ENCODE measurements at regions not wholly inside any gene's neighbourhood (a gene's known extent, or its start where the extent isn't known, plus 50 kb on each side); places are given as distances from the start of the nearest gene placed in this dataset.
A peak's percentile ranks its signal among the peaks of the same experiment; 100 is the strongest.

DNA sequence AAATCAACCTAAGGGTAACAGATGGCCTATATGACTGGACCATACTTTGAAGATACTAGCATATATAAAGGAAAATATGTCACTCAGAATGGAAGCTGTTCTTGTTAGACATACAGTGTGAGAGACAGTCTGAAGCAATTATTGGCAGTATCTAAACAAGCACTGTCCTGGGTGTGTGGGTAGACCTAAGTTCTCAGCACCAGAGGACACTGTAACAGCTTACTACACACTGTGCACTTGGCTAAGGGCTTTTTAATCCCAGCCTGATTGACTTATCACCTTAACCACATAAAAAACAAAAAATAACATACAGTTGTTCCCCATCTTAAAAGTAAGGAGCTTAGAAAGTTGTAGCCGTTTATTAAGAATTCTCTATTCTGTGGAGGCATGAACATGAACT lies 1066.1 kb upstream of the FANCL start:
- no peak for DNase-seq (ENCODE audit: low read depth in 4 of 4, low spot score in 1 of 4)

DNA sequence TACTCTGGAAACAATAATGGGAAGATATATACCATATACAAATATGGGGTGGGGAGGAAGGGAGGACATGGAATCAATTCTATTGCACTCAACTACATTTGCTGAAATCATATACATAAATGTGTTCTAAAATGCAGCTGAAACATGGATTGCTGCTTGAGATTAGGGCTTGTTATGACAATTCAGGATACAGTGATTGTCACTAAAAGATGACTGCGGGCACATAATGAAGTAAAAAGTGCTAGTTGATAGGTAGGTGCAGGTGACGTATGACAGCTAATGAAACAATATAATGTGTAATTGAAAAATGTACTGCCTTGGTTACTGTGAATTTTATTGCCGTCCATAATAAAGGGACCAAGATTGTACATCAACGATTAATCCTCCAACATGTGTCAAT lies 1062.1 kb upstream of the FANCL start:
- no peak for DNase-seq (ENCODE audit: low read depth in 4 of 4, low spot score in 1 of 4)

DNA sequence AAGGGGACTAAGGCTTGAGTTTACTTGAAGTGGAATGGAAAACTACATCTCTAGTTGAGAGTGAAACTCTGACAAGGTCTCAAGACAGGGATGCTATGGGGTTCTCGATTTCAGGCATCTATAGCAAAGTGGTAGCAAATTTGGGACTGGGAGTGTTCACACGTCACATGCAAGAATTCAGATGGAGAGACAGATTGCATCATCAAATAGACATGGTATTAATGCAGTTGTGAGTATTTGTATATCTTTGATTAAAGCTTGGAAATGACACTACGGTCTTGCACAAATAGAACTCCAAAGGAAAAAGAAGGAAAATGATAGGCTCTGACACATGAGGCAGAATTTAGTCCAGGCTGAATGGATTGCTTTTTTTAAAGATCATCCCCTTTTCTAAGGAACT lies 1061.6 kb upstream of the FANCL start:
- DNase-seq (ENCODE audit: low read depth in 4 of 4, low spot score in 1 of 4), result no peak

DNA sequence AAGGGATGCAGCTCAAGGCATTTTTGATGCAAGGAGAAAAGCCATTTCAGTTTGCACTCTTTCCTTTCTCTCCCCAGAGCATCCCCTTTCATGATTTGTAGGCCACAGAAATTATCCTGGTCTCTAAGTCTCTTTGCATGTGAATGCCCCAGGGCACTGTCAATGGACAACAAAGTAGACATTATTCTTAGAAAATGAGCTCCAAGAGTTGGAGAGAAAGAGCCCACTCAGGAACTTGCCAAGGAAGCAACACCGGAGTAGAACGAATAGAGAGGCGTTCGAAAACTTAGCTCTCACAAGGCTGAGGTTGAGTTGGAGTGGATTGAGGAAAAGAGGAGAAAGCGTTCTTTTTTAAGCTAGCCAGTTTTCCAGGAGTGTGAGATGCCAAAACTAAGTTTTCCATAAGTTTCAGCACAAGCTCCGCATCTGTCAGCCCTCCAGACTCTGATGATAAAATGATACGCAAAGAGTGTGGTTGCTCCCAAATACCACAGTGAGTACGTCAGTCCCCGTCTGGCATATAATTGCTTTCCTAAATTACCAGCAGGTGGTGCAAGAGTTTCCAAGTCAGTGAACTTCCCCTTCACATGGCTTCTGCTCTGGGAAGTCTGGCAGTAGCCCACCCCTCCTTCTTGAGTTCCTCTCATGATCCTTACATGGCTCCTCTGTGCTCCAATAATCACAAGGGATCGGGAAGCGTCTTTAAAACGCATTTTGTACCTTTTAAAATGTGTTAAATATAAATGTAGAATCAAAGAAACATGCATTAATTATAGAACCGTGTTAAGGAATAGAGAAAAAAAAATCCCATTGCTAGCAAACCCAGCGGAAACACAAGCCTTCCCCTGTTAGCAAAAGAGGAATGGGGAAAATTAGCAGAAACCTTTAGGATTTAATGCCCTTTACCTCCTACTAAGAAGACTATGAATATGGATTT lies 1060.6 kb upstream of the FANCL start:
- peak in 1 of 4 experiments; percentile 0 for DNase-seq (ENCODE audit: low read depth in 4 of 4, low spot score in 1 of 4)

DNA sequence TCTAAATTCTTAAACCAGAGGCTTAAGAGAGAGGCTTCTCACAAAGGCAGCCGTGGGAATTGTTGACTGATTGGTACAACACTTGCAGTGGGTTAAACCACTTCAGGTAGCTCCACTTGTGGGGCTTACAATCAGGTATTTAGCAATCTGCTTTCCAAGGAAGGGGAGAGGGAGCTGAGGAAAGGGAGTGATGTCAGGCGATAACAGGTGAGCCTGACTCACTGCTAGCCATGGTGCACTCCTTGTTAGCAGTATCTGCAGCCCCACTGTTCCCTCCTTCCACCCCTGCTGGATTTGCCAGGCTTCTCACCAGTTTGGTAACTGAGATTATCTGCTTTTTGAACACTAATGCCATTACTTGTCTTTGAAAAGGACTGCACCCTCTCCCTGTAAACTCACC lies 1056.7 kb upstream of the FANCL start:
- no peak for DNase-seq (ENCODE audit: low read depth in 4 of 4, low spot score in 1 of 4)

DNA sequence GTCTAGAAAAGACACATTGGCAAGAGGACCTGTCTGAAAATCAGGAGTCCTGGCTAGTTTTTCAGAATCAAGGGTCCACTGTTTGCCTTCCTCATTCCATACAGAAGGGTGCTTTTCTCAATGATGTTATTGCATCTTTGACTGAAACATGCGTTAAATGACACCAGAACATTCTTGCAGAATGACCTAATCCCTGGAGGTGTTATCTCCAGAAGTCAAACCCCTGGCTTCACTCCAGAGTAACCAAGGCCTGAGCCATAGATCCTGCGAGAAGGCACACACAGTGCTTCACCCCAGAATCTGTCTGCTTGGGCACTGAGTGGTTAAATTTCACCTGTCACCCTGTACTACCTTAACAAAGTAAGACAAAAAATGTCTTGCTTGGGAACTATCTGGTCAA lies 1055.2 kb upstream of the FANCL start:
- DNase-seq (ENCODE audit: low read depth in 4 of 4, low spot score in 1 of 4), result no peak

DNA sequence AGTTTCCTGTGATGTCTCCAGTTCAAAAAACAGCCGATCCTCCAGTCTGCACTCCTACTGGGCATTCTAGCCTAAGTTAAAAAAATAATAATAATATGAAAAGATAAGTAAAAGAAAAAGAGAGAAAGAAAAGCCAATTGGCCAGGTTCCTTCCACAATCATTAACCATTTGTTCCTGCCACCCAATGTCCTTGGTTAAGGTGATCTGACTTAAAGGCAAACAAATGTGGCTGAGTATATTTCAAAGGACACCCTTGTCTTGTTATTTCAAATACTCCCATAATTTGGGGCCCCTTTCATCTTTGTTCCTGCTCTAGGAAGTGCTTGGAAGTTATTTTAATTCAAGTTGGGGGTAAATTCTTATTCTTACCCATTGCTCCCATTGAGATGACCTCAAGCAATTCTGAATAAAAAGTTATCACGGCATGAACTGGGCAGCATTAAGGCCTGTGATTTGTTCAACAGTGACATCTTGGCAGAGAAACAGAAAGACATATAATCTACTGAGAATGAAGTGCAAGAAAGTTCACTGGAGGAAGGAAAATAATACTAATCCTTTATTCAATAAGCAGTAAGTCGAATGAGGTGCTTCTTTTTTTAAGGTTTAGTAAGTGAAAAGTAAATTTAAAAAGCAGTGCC lies 1054.5 kb upstream of the FANCL start:
- DNase-seq (ENCODE audit: low read depth in 4 of 4, low spot score in 1 of 4), result no peak

DNA sequence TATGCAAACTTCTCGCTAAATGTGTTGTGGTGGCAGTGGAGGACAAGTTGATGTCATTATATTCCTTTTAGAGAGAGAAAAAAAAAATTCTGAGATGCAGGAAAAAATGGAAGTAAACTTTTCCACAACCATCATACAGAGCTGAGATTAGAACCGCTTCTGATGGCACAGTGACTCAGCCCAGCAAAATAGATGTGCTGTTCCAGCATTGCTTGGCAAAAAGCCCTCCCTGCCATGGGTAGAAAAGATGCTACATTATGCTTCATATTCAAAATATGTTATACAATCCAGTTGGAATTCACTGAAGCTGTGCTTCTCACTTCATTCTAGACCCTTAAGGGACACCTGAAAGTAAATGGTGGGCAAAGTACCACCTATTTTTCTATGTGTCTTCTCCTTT lies 1047.6 kb upstream of the FANCL start:
- DNase-seq (ENCODE audit: low read depth in 4 of 4, low spot score in 1 of 4), result no peak

DNA sequence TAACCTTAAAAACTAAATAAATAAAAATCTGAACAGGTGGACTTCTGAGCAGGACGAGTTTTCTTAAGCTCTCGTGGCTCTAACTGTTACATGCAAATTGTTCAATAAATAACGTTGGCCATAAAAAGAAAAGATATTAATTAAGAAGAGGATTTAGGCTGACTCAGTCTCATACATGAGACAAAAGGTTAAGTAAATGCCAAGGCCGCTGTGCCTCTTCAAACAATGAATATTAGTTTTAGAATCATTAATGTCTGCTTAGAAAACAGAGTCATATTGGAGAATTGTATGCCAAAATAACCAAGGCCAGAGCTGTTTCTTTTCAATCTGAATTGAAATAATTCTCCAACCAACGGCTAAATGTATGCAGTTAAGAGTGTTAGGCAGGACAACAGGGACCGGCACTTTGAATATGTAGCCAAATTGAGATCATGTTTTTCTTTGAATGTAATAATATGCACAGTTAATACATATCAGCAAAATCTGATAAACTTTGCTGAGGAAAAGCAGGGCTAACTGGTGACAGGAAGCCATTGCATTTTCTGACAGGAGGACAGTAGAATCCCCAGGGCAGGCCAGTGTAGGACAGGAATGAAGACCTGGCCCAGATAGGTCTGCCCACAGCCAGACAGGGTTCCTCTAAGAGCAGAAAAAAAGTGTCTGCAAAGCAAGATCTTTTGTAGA lies 1041.4 kb upstream of the FANCL start:
- no peak for DNase-seq (ENCODE audit: low read depth in 4 of 4, low spot score in 1 of 4)

DNA sequence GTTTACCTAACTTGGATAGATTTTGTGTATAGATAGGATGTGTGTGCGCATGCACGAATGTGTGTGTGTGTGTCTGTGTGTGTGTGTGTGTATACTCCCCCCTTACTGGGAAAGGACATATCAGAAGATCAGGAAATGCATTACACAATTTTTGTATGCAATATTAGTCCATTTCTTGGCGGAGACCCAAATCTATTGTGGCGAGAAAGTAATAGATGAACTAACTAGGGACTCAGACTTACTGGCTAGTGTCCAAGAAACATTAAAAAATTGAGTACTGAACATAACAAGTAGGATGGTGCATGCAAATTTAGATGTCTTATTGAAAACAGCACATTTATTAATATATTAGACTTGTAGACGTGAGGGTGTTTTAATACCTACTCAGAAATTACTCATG lies 1036.5 kb upstream of the FANCL start:
- no peak for DNase-seq (ENCODE audit: low read depth in 4 of 4, low spot score in 1 of 4)

DNA sequence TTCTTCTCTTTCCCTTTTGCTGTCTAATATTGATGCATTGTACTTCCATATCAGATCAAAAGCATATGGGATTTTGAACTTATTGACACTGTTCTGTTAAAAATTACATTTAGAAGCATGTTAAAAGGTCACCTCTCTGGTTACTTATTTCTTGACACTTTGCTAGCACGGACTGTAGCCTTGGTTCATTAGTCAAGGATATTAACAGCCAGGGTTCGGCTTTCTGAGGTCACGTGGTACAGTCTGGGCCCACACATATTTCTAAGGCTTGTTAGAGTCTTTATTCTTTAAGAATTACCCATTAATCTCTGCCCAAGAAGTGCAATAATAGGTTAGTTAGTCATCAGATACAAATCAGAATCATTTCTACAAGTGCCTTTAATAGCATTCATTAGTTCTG lies 1035.8 kb upstream of the FANCL start:
- no peak for DNase-seq (ENCODE audit: low read depth in 4 of 4, low spot score in 1 of 4)

DNA sequence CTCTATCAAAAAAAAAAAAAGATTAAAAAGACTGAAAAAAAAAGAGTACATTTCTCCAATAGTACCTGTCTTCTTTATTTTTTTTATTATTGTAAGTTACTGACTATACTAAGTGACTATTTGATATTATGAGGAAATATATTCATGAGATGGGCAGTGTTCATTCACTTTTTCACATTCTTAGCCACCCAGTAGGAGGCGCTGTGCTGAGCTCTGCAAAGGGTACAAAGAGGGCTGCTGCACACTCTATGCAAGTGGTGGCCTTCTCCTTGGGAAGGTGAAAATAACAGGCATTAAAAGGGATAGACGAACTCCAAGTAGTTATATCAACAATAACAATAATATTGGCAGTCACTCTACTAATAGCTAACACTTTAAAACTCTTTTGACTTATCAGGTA lies 1034.9 kb upstream of the FANCL start:
- no peak for DNase-seq (ENCODE audit: low read depth in 4 of 4, low spot score in 1 of 4)

DNA sequence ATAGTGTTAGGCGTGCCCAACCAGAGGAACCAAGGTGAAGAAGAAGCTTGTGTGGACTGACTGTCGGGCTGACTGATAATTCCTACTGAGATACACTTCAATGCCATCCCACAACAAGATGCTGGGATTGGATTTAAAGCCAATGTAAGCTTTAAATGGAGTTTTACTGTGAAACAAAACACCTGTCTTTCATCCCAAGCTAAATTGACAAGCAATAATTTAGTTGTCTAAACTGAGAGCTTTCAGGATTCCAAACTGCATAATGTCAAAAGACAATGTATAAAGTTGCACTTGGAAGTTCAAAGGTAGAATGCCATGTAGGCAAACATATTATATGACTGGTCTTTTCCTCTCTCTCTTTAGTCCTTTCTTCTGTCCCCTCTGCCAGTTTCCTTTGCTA lies 1025.3 kb upstream of the FANCL start:
- DNase-seq (ENCODE audit: low read depth in 4 of 4, low spot score in 1 of 4), result no peak

DNA sequence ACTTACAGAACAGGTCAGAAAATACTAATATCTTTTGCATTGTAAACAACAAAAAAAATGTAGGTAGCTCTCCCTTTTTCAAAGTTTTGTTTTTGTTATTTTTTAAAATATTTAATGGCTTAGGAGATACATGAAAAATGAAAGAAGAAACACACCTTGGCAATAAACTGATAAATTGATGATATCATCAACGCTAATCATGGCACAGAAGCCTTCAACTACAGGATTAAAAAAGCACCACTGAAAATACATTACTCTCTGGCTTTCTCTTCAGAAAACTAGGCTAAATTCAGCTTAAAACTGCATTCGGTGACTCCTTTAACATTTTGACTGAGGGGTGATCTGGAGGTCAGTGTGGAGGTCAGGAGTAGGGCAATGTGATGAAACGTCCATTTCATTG lies 1018.8 kb upstream of the FANCL start:
- no peak for DNase-seq (ENCODE audit: low read depth in 4 of 4, low spot score in 1 of 4)

DNA sequence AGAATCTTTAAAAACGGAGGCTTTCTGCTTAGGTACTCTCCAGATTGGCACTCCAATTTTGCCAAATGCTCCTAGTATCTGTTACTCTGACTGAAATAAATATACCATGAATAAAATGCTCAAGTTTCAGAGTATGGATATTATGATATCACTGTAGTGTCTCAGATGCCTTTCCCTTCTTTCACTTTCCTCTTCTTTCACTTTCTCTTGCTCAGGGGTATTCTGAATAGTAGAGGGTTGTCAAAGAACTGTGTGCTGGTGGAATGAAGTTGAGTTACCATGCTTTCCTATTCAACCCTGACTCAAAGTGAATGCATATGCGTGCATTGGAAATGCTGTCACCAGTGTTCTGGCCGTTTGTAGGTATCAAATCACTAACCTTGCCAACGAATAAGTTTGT lies 1015.2 kb upstream of the FANCL start:
- DNase-seq (ENCODE audit: low read depth in 4 of 4, low spot score in 1 of 4), result no peak

DNA sequence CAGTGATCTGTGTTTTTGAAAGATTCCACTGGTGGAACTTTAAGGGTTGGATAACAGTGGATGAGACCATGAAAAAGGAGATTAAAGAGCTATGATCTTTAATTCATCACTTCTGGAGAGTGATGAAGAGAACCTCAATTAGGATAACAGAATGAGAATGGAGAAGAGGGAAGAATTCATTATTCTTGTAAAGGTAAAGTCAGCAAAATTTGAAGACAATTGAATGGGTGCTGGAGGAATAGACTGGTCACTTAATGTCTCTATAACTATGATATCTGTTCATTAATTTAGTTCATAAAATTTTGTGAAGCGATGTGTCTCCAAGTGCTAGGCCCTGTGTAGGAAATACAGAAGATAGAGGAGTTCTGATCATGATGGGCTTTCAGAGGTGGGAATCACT lies 1013.2 kb upstream of the FANCL start:
- no peak for DNase-seq (ENCODE audit: low read depth in 4 of 4, low spot score in 1 of 4)

DNA sequence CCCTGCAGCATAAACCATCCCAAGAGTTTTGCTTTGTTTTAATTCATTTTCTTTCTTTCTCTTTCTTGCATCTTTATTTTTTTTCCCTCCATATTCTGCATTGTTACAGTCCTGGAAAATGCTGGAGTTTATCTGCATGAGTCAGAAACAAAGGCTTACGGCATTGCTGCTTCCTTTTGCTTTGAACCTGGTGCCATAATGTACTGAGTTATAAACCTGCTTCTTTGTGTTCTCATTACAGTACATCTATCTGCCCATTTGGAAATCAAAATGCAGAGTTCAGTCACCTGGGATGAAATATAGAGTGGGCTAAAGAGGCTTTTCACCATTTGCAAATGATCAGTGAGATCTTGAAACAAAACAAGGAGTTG lies 1009.2 kb upstream of the FANCL start:
- no peak for DNase-seq (ENCODE audit: low read depth in 4 of 4, low spot score in 1 of 4)

DNA sequence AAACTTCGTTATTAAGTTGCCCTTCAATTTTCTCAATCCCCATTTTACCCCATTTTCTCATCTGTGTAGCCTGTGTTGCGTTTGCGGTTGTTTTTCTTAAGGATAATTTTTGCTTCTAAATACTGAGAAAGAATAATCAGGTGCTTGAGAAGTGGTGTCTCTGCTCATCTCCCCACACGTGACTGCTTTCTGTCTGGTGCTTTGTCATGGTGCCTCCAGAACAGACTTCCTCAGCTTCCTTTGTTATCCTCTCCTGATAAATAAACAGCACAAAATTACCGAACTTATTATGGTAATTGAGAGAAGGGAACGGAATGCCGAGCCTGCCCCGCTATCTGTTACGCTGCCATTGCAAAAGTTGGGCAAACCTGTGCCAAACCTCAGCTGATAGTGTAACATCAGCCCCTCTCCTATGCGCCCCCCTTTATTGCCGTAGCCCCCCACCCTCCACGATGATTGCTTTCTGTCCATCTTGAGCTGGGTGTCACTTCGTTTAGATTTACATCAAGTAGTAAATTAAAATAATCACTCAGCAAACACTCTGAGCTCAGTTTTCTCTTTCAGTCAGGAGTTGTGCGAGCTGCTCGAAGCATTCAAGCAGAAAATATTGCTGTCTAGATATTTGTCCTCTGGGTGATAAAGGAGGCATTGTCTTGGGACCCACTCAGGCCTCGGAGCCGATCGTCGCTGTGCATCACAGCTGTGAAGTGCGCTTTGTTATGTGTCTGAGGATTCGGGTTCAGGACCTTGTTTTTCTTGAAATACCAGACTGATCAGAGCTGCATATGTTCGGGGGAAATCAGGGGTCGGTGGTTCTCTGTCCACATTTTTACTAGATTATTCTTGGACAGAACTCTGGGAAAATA lies 1008.5 kb upstream of the FANCL start:
- no peak for DNase-seq (ENCODE audit: low read depth in 4 of 4, low spot score in 1 of 4)

DNA sequence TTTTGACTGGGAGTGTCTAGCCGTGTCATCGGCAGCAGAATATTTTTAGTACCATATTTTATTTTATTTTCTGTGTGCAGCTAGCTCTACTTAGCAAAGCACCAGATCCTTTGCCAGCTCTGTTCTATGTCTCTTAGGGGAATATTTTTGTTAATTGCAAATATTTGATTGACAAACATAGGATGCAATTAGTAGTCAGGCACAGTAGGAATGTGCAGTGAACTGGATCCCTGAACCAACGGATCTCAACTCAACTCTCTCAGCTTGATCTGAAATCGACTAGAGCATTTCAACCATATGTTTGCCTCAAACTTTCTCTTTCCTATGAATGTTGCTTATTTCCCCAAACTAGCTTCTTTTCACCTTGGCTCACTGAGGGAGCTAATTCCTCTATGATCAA lies 998.0 kb upstream of the FANCL start:
- no peak for DNase-seq (ENCODE audit: low read depth in 4 of 4, low spot score in 1 of 4)

DNA sequence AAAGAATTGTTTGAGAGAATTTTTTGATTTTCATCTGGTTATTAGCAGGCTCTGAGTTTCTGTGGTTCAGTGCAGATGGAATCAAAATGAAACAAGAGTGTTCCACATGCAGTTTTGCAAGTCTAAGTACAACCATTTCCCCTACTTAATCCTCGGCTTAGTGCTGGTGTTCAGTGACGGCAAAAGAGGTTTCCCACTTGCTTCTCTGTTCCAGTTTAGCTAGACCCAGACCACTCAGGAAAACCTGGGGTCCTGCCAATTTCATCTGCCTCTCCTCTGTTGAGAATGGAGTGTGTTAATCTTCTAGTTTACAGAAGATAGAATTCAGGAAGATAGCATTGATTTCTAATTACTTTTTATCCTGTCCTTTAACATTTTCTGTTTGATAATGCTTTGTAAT lies 996.2 kb upstream of the FANCL start:
- DNase-seq (ENCODE audit: low read depth in 4 of 4, low spot score in 1 of 4), result no peak

DNA sequence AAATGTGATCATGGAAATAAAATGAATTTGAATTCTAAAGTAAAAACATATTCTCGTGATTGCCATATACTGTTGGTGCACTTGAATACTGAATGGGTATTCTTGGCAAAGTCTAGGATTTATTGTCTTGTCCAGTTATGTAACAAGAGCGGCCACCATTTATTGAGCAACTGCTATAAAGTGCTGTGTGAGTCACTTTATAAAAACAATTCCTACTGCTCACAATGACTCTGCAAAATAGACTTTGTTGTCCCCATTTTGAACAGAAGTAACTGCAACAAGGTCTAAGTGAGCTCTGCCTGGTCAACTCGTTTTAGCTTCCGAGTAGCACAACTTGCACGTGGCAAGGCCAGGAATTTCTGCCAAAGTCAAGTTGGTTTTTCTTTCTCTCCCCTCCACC lies 995.6 kb upstream of the FANCL start:
- no peak for DNase-seq (ENCODE audit: low read depth in 4 of 4, low spot score in 1 of 4)

All from stimulated activated CD4-positive, alpha-beta T cell treated with anti-CD3 and anti-CD28 coated beads, Interleukin-1b, Interleukin-23, amount 100 ng/mL, for 24 hours (primary cell).